Neural progenitor cell (in vitro differentiated cells): ENCODE measurements at regions not wholly inside any gene's neighbourhood (a gene's known extent, or its start where the extent isn't known, plus 50 kb on each side); places are given as distances from the start of the nearest gene placed in this dataset.

ENCODE experiments used
- DNase-seq: peaks from one replicate; pipeline ENCODE4 v3.0.0-alpha.2; 2016; ENCODE audit warnings: low spot score
- H2AFZ ChIP-seq: fragments of 200-600 bp; sonication (generic); replicated peaks from 2 replicates; pipeline ENCODE4 v1.6.1; 2016; ENCODE audit warnings: antibody characterized with exemption
- H3F3A ChIP-seq: fragments of 200-600 bp; sonication (generic); 2 replicates; pipeline ENCODE4 v1.6.1; 2016; ENCODE audit warnings: antibody characterized with exemption, low read depth
- H3K27ac ChIP-seq: fragments of 200-600 bp; sonication (generic); 2 replicates; pipeline ENCODE4 v1.5.1; 2016; ENCODE audit warnings: mild to moderate bottlenecking
- H3K27me3 ChIP-seq: fragments of 200-600 bp; sonication (generic); 2 replicates; pipeline ENCODE4 v1.6.1; 2016; ENCODE audit warnings: mild to moderate bottlenecking, moderate library complexity
- H3K36me3 ChIP-seq: fragments of 200-600 bp; sonication (generic); 2 replicates; pipeline ENCODE4 v1.5.1; 2016
- H3K4me1 ChIP-seq: fragments of 200-600 bp; sonication (generic); 2 replicates; pipeline ENCODE4 v1.6.1; 2016; ENCODE audit warnings: mixed run types
- H3K4me2 ChIP-seq: fragments of 200-600 bp; sonication (generic); 2 replicates; pipeline ENCODE4 v1.6.1; 2016
- H3K4me3 ChIP-seq: fragments of 200-600 bp; sonication (generic); 2 replicates; pipeline ENCODE4 v1.5.1; 2016
- H3K79me2 ChIP-seq: fragments of 200-600 bp; sonication (generic); 2 replicates; pipeline ENCODE4 v1.6.1; 2016; ENCODE audit warnings: low read depth
- H3K9ac ChIP-seq: fragments of 200-600 bp; sonication (generic); 2 replicates; pipeline ENCODE4 v1.6.1; 2016
- H3K9me3 ChIP-seq: fragments of 200-600 bp; sonication (generic); 2 replicates; pipeline ENCODE4 v1.5.1; 2016; ENCODE audit warnings: low read depth
- H4K20me1 ChIP-seq: fragments of 200-600 bp; sonication (generic); 2 replicates; pipeline ENCODE4 v1.6.1; 2016; ENCODE audit warnings: low read depth
- H3K27ac Mint-ChIP-seq: 3 replicates; pipeline ENCODE4 v1.8.0; 2021; ENCODE audit warnings: mixed read lengths
- H3K27me3 Mint-ChIP-seq: 2 replicates; pipeline ENCODE4 v1.8.0; 2022; ENCODE audit warnings: low read depth, mild to moderate bottlenecking, inconsistent platforms, moderate library complexity, mixed read lengths; ENCODE audit not compliant: insufficient read depth
- H3K36me3 Mint-ChIP-seq: 3 replicates; pipeline ENCODE4 v1.8.0; 2021; ENCODE audit warnings: mixed read lengths
- H3K4me1 Mint-ChIP-seq: 3 replicates; pipeline ENCODE4 v1.8.0; 2021; ENCODE audit warnings: mixed read lengths
- H3K4me3 Mint-ChIP-seq: 3 replicates; pipeline ENCODE4 v1.8.0; 2021; ENCODE audit warnings: mild to moderate bottlenecking, moderate library complexity, mixed read lengths
- H3K9me3 Mint-ChIP-seq: 3 replicates; pipeline ENCODE4 v1.8.0; 2020; ENCODE audit warnings: mixed read lengths
- CTCF ChIP-seq: fragments of 200-600 bp; sonication (generic); IDR thresholded peaks from 2 replicates; pipeline ENCODE4 v1.5.1; 2017; ENCODE audit warnings: antibody characterized with exemption, mild to moderate bottlenecking
- EZH2 ChIP-seq: fragments of 200-600 bp; sonication (generic); IDR thresholded peaks from 2 replicates; pipeline ENCODE4 v1.6.1; 2017; ENCODE audit warnings: antibody characterized with exemption, mild to moderate bottlenecking, moderate library complexity
- EZH2phosphoT487 ChIP-seq: fragments of 200-600 bp; sonication (generic); IDR thresholded peaks from 2 replicates; pipeline ENCODE4 v1.6.1; 2017; ENCODE audit warnings: antibody characterized with exemption

DNA sequence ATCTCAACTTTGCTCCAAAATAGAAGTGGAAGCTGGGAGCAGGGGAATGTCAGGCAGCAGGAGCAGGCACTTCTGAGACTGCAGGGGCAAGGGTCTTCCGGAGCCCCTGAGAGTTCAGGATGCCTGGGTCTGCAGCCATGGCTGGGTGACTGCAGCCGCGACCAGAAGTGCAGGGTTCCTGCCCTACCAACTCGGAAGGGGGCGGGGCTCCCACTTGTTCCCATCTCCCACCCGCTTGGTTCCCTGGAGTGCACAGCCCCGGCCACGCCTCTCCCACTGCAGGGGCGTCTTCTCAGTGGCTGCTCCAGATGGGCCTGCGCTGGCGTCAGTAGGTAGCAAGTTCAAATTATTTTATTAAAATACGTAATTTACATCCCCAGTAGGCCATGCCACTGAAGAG lies 1631.7 kb downstream of the OLFM4 start:
- TF ChIP-seq EZH2phosphoT487 (no peak), CTCF (no peak), EZH2 (no peak)
- no peak overlapping the region for H3K4me3 Mint-ChIP-seq
- no peaks in the 10 kb centered on the region for H3K27me3 ChIP-seq
- H3K36me3 ChIP-seq = no peaks in the 10 kb centered on the region
- no peaks in the 10 kb centered on the region for H3F3A ChIP-seq
- H3K9me3 Mint-ChIP-seq = no peaks in the 10 kb centered on the region
- H3K4me1 Mint-ChIP-seq = no peaks in the 10 kb centered on the region
- no peaks in the 10 kb centered on the region for H3K79me2 ChIP-seq
- H3K36me3 Mint-ChIP-seq = no peaks in the 10 kb centered on the region
- H3K4me2 ChIP-seq = no peak overlapping the region
- H3K4me1 ChIP-seq = no peaks in the 10 kb centered on the region
- no peak overlapping the region for H3K9ac ChIP-seq
- no peak overlapping the region for H3K27ac Mint-ChIP-seq
- no peak for DNase-seq
- H3K4me3 ChIP-seq = no peak overlapping the region
- H4K20me1 ChIP-seq = no peaks in the 10 kb centered on the region
- H3K9me3 ChIP-seq = no peaks in the 10 kb centered on the region
- H3K27ac ChIP-seq = no peak overlapping the region
- H3K27me3 Mint-ChIP-seq = no peaks in the 10 kb centered on the region
- H2AFZ ChIP-seq = no peak overlapping the region

GRCh38 chr13:54676526-54677113 lies 1648.0 kb downstream of the OLFM4 start:
- H3K27ac ChIP-seq = no peak overlapping the region

GRCh38 chr13:54682184-54682583 lies 1653.6 kb downstream of the OLFM4 start:
- no peak for TF ChIP-seq CTCF
- TF ChIP-seq EZH2phosphoT487 = no peak
- no peak for TF ChIP-seq EZH2

More at GRCh38 chr13:54676526-54677113, 1648.0 kb downstream of the OLFM4 start:
- Mint-ChIP-seq H3K9me3 (peaks cover 2% of the 10 kb centered on the region), H3K36me3 (no peaks in the 10 kb centered on the region), H3K27ac (no peak overlapping the region), H3K27me3 (no peaks in the 10 kb centered on the region), H3K4me3 (no peak overlapping the region), H3K4me1 (no peaks in the 10 kb centered on the region)
- DNase-seq = no peak
- no peaks in the 10 kb centered on the region for H3K4me1 ChIP-seq
- peaks cover 5% of the 10 kb centered on the region for H3K9me3 ChIP-seq
- H3K4me3 ChIP-seq = no peak overlapping the region
- no peak overlapping the region for H2AFZ ChIP-seq
- TF ChIP-seq EZH2 (no peak), CTCF (no peak), EZH2phosphoT487 (no peak)
- H3F3A ChIP-seq = no peaks in the 10 kb centered on the region
- H3K4me2 ChIP-seq = no peak overlapping the region
- no peaks in the 10 kb centered on the region for H4K20me1 ChIP-seq
- H3K79me2 ChIP-seq = no peaks in the 10 kb centered on the region
- H3K36me3 ChIP-seq = no peaks in the 10 kb centered on the region
- no peak overlapping the region for H3K9ac ChIP-seq
- H3K27me3 ChIP-seq = no peaks in the 10 kb centered on the region

More at GRCh38 chr13:54682184-54682583, 1653.6 kb downstream of the OLFM4 start:
- H3K9me3 Mint-ChIP-seq = peaks cover 2% of the 10 kb centered on the region
- Histone ChIP-seq H3K27me3 (no peaks in the 10 kb centered on the region), H3K9ac (no peak overlapping the region), H3K4me2 (no peak overlapping the region), H3K27ac (no peak overlapping the region), H4K20me1 (no peaks in the 10 kb centered on the region), H3F3A (no peaks in the 10 kb centered on the region), H3K79me2 (no peaks in the 10 kb centered on the region), H3K9me3 (no peaks in the 10 kb centered on the region), H2AFZ (no peak overlapping the region), H3K4me3 (no peak overlapping the region), H3K4me1 (no peaks in the 10 kb centered on the region), H3K36me3 (no peaks in the 10 kb centered on the region)
- H3K4me3 Mint-ChIP-seq = no peak overlapping the region
- no peaks in the 10 kb centered on the region for H3K36me3 Mint-ChIP-seq
- no peaks in the 10 kb centered on the region for H3K27me3 Mint-ChIP-seq
- DNase-seq = no peak
- no peaks in the 10 kb centered on the region for H3K4me1 Mint-ChIP-seq
- no peak overlapping the region for H3K27ac Mint-ChIP-seq
